ENCODE measurements at regions not wholly inside any gene's neighbourhood (a gene's known extent, or its start where the extent isn't known, plus 50 kb on each side); places are given as distances from the start of the nearest gene placed in this dataset.

GRCh38 chr12:31845613-31846322 lies 113.4 kb upstream of the RESF1 start:
- H3K27me3 ChIP-seq, result no peaks in the 10 kb centered on the region
- DNase-seq, result no peak
- H3K36me3 ChIP-seq, result no peaks in the 10 kb centered on the region
- H3K4me3 ChIP-seq, result no peak overlapping the region
- ATAC-seq (ENCODE audit: low FRiP score in 2 of 2), result no peak
- H3K27ac ChIP-seq, result no peak overlapping the region
- TF ChIP-seq POLR2A (IDR thresholded peaks at IDR 0.05) (no peak), POLR2AphosphoS5 (IDR thresholded peaks at IDR 0.05) (no peak), CTCF (IDR thresholded peaks at IDR 0.05) (no peak), EP300 (IDR thresholded peaks at IDR 0.05) (no peak)
- WGBS, 2 donors, result 62 to 63% methylated on average over 6 of the region's 6 CpGs
- no peaks in the 10 kb centered on the region for H3K4me1 ChIP-seq
- peaks cover 7 to 30% (median 18%) of the 10 kb centered on the region in 4 donors for H3K9me3 ChIP-seq

GRCh38 chr12:31843398-31844095 lies 114.7 kb upstream of the AMN1 start:
- Histone ChIP-seq H3K4me1 (no peaks in the 10 kb centered on the region), H3K27me3 (no peaks in the 10 kb centered on the region), H3K9me3 (peaks cover under 1 to 12% (median 4%) of the 10 kb centered on the region in 4 donors), H3K4me3 (no peak overlapping the region), H3K36me3 (no peaks in the 10 kb centered on the region), H3K27ac (no peak overlapping the region)
- no peak for ATAC-seq (ENCODE audit: low FRiP score in 2 of 2)
- TF ChIP-seq EP300 (IDR thresholded peaks at IDR 0.05) (no peak), CTCF (IDR thresholded peaks at IDR 0.05) (no peak), POLR2AphosphoS5 (IDR thresholded peaks at IDR 0.05) (no peak), POLR2A (IDR thresholded peaks at IDR 0.05) (no peak)
- no peak for DNase-seq
- 68 to 73% methylated on average over 6 of the region's 6 CpGs for whole genome bisulfite sequencing, 2 donors

- Histone ChIP-seq H3K4me1 (no peaks in the 10 kb centered on the region), H3K4me3 (no peak overlapping the region), H3K36me3 (no peaks in the 10 kb centered on the region), H3K27ac (no peak overlapping the region), H3K9me3 (no peaks in the 10 kb centered on the region), H3K27me3 (no peaks in the 10 kb centered on the region)
- 91 to 96% methylated on average over 3 of the region's 3 CpGs for WGBS, 2 donors
- TF ChIP-seq CTCF (IDR thresholded peaks at IDR 0.05), result no peak
- TF ChIP-seq POLR2AphosphoS5 (IDR thresholded peaks at IDR 0.05), result no peak
- TF ChIP-seq EP300 (IDR thresholded peaks at IDR 0.05), result no peak
- TF ChIP-seq POLR2A (IDR thresholded peaks at IDR 0.05), result no peak
- ATAC-seq (ENCODE audit: low FRiP score in 2 of 2), result no peak
- DNase-seq, result no peak
Observed at GRCh38 chr12:31837913-31838312, 109.1 kb upstream of the AMN1 start.

- Histone ChIP-seq H3K27ac (peak overlapping the region in 3 of 4 donors; percentile 16 to 26 (median 19)), H3K9me3 (peaks cover 0 to 5% (median 0%) of the 10 kb centered on the region in 4 donors), H3K27me3 (no peaks in the 10 kb centered on the region), H3K36me3 (no peaks in the 10 kb centered on the region), H3K4me3 (no peak overlapping the region), H3K4me1 (no peaks in the 10 kb centered on the region)
- DNase-seq (no peak), ATAC-seq (ENCODE audit: low FRiP score in 2 of 2) (peak in 1 of 2 donors; percentile 48)
- 62 to 65% methylated on average over 5 of the region's 5 CpGs for WGBS, 2 donors
- TF ChIP-seq CTCF (IDR thresholded peaks at IDR 0.05) (no peak), POLR2A (IDR thresholded peaks at IDR 0.05) (no peak), POLR2AphosphoS5 (IDR thresholded peaks at IDR 0.05) (no peak), EP300 (IDR thresholded peaks at IDR 0.05) (no peak)
Observed at GRCh38 chr12:31835276-31835882, 106.6 kb upstream of the AMN1 start.

Measured in upper lobe of left lung (tissue), 6 donors.